Testis (tissue), 2 donors: ENCODE measurements at regions not wholly inside any gene's neighbourhood (a gene's known extent, or its start where the extent isn't known, plus 50 kb on each side); places are given as distances from the start of the nearest gene placed in this dataset.

Source experiments
- POLR2A ChIP-seq: fragments of 450-650 bp; IDR thresholded peaks from one replicate; pipeline ENCODE4 v1.6.1; 2017; ENCODE audit warnings: antibody characterized with exemption, mild to moderate bottlenecking, moderate library complexity
- TF ChIP-seq, protein P1 (sequence below), 3 experiments: fragments of 450-650 bp in 2 of 3; fragments of 200-600 bp in 1 of 3; sonication (generic) in 1 of 3; IDR thresholded peaks; one replicate each; pipeline ENCODE4 v1.5.1; 2016 to 2019; ENCODE audit warnings: antibody characterized with exemption in 3 of 3, mild to moderate bottlenecking in 2 of 3, moderate library complexity in 1 of 3

DNA sequence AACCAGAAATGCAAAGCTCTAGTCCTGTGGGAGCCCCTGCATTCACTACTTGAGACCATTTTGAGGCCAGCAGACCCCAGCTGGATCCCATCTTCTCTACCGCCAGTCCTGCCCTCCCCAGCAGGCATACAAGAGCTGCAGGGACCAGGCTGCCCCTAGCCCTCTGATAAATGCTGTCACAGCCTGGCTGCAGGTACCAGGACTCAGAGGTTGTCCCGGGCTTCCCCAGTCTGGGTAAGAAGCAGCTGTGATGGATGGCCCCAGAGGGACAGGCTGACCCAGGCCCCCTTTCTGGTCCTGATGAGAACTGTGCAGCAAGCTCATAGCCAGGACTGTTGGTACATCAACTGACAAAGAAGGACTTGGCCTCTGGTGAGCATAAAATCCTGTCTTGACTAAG, 132.9 kb upstream of the APCDD1 start:
- no peak for TF ChIP-seq POLR2A
- TF ChIP-seq, protein P1, sequence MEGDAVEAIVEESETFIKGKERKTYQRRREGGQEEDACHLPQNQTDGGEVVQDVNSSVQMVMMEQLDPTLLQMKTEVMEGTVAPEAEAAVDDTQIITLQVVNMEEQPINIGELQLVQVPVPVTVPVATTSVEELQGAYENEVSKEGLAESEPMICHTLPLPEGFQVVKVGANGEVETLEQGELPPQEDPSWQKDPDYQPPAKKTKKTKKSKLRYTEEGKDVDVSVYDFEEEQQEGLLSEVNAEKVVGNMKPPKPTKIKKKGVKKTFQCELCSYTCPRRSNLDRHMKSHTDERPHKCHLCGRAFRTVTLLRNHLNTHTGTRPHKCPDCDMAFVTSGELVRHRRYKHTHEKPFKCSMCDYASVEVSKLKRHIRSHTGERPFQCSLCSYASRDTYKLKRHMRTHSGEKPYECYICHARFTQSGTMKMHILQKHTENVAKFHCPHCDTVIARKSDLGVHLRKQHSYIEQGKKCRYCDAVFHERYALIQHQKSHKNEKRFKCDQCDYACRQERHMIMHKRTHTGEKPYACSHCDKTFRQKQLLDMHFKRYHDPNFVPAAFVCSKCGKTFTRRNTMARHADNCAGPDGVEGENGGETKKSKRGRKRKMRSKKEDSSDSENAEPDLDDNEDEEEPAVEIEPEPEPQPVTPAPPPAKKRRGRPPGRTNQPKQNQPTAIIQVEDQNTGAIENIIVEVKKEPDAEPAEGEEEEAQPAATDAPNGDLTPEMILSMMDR (IDR thresholded peaks at IDR 0.05) = no peak
